H1 (cell line): ENCODE measurements at regions not wholly inside any gene's neighbourhood (a gene's known extent, or its start where the extent isn't known, plus 50 kb on each side); places are given as distances from the start of the nearest gene placed in this dataset.

Experiments
- CTCF ChIA-PET: fragments of 300-600 bp; sonication (Branson Sonifier 250); formaldehyde crosslinking; loops from one replicate; lab custom pipeline; 2021; ENCODE audit not compliant: partially characterized antibody; lab: Charles Lee
- POLR2A ChIA-PET: fragments of 300-600 bp; sonication (Branson Sonifier 250); formaldehyde crosslinking; loops from one replicate; lab custom pipeline; 2021; ENCODE audit warnings: inconsistent platforms; ENCODE audit not compliant: partially characterized antibody; lab: Charles Lee
- DNase-seq, 2 experiments: peaks; one replicate each; pipeline versions ENCODE4 v3.0.0 to v3.0.0-alpha.2; 2010 to 2022; ENCODE audit warnings: low spot score in 2 of 2, low read depth in 1 of 2, mixed read lengths in 1 of 2
- FAIRE-seq: peaks from 2 replicates; lab custom pipeline; 2011; peaks lifted over from hg19 to GRCh38; lab: Jason Lieb, UNC
- H2AFZ ChIP-seq: 2 replicates; pipeline ENCODE4 v1.8.1; 2012; ENCODE audit warnings: low read length, inconsistent platforms
- H2AK5ac ChIP-seq: 2 replicates; pipeline ENCODE4 v1.6.1; 2013; ENCODE audit warnings: low read depth, low read length
- H2BK120ac ChIP-seq: replicated peaks from 2 replicates; pipeline ENCODE3; 2013; ENCODE audit warnings: low read depth, low read length, inconsistent platforms
- H2BK12ac ChIP-seq: 2 replicates; pipeline ENCODE4 v1.6.1; 2013; ENCODE audit warnings: low read depth, low read length
- H2BK15ac ChIP-seq: 2 replicates; pipeline ENCODE4 v1.6.1; 2013; ENCODE audit warnings: low read length
- H2BK20ac ChIP-seq: 2 replicates; pipeline ENCODE4 v1.6.1; 2013; ENCODE audit warnings: low read length
- H2BK5ac ChIP-seq: 2 replicates; pipeline ENCODE4 v1.6.1; 2013; ENCODE audit warnings: low read depth, low read length
- H3K14ac ChIP-seq: 2 replicates; pipeline ENCODE4 v1.6.1; 2013; ENCODE audit warnings: inconsistent platforms; ENCODE audit not compliant: insufficient read length
- H3K18ac ChIP-seq: 2 replicates; pipeline ENCODE4 v1.6.1; 2013; ENCODE audit warnings: low read length; ENCODE audit errors: extremely low read depth
- H3K23ac ChIP-seq: 2 replicates; pipeline ENCODE4 v1.6.1; 2013; ENCODE audit warnings: inconsistent platforms; ENCODE audit not compliant: insufficient read length
- H3K23me2 ChIP-seq: 2 replicates; pipeline ENCODE4 v1.6.1; 2013; ENCODE audit warnings: low read depth, low read length
- H3K27ac ChIP-seq: 2 replicates; pipeline ENCODE4 v1.6.1; 2011; ENCODE audit warnings: low read depth, low read length, inconsistent platforms
- H3K27me3 ChIP-seq, 4 experiments: replicated peaks in 1 of 4; 1 replicate in 1 of 4; 2 replicates in 3 of 4; pipeline versions ENCODE4 v1.6.1 to v1.8.1; 2011 to 2013; ENCODE audit warnings: low read length in 3 of 4, mild to moderate bottlenecking in 3 of 4, inconsistent platforms in 2 of 4, mixed read lengths in 2 of 4, moderate library complexity in 1 of 4; ENCODE audit not compliant: control insufficient read depth in 3 of 4, insufficient read depth in 3 of 4; ENCODE audit errors: extremely low read depth in 1 of 4
- H3K36me3 ChIP-seq, 4 experiments: 2 replicates each; pipeline versions ENCODE4 v1.6.1 to v1.8.1; 2011 to 2013; ENCODE audit warnings: mild to moderate bottlenecking in 4 of 4, low read length in 3 of 4, moderate library complexity in 2 of 4, control low read depth in 1 of 4, inconsistent platforms in 1 of 4; ENCODE audit not compliant: insufficient read depth in 4 of 4, control insufficient read depth in 2 of 4
- H3K4ac ChIP-seq: replicated peaks from 2 replicates; pipeline ENCODE3; 2013; ENCODE audit warnings: low read length, low read depth, mixed read lengths, inconsistent platforms; ENCODE audit not compliant: insufficient read length
- H3K4me1 ChIP-seq, 4 experiments: replicated peaks in 1 of 4; 1 replicate in 1 of 4; 2 replicates in 3 of 4; pipeline versions ENCODE4 v1.6.1 to v1.8.1; 2011 to 2013; ENCODE audit warnings: low read length in 3 of 4, inconsistent platforms in 2 of 4, mixed read lengths in 1 of 4; ENCODE audit not compliant: insufficient read depth in 4 of 4, control insufficient read depth in 3 of 4
- H3K4me2 ChIP-seq, 2 experiments: 2 replicates each; pipeline versions ENCODE4 v1.6.1 to v1.8.1; 2011 to 2013; ENCODE audit warnings: low read depth in 2 of 2, low read length in 2 of 2, control low read depth in 1 of 2, inconsistent platforms in 1 of 2, mild to moderate bottlenecking in 1 of 2; ENCODE audit not compliant: insufficient read depth in 1 of 2
- H3K4me3 ChIP-seq, 4 experiments: fragments of 200-600, 300-600 bp in 1 of 4; sonication (generic), shearing (Covaris generic), sonication (Bioruptor Twin) in 1 of 4; 2 replicates each; pipeline versions ENCODE4 v1.5.1 to v1.8.1; 2011 to 2016; ENCODE audit warnings: low read length in 4 of 4, low read depth in 3 of 4, control low read depth in 2 of 4, inconsistent platforms in 2 of 4, mild to moderate bottlenecking in 2 of 4, mixed read lengths in 1 of 4, moderate library complexity in 1 of 4; ENCODE audit not compliant: insufficient read depth in 2 of 4; ENCODE audit errors: extremely low read depth in 1 of 4
- H3K56ac ChIP-seq: replicated peaks from 2 replicates; pipeline ENCODE3; 2013; ENCODE audit warnings: low read depth, mild to moderate bottlenecking, mixed read lengths, low read length, inconsistent platforms; ENCODE audit not compliant: insufficient read length
- H3K79me1 ChIP-seq: 2 replicates; pipeline ENCODE4 v1.6.1; 2013; ENCODE audit warnings: low read depth, low read length, control low read depth
- H3K79me2 ChIP-seq, 2 experiments: 2 replicates each; pipeline versions ENCODE4 v1.6.1 to v1.8.1; 2012 to 2013; ENCODE audit warnings: low read length in 2 of 2, mild to moderate bottlenecking in 2 of 2, inconsistent platforms in 1 of 2; ENCODE audit not compliant: insufficient read depth in 2 of 2, control insufficient read depth in 1 of 2
- H3K9ac ChIP-seq, 4 experiments: replicated peaks in 1 of 4; 1 replicate in 1 of 4; 2 replicates in 3 of 4; pipeline versions ENCODE4 v1.6.1 to v1.8.1; 2011 to 2013; ENCODE audit warnings: low read depth in 3 of 4, low read length in 3 of 4, control low read depth in 2 of 4, mild to moderate bottlenecking in 2 of 4, moderate library complexity in 2 of 4, inconsistent platforms in 1 of 4; ENCODE audit errors: extremely low read depth in 1 of 4
- H3K9me3 ChIP-seq, 2 experiments: 2 replicates each; pipeline versions ENCODE4 v1.6.1 to v1.8.1; 2012 to 2013; ENCODE audit warnings: mild to moderate bottlenecking in 2 of 2, moderate library complexity in 2 of 2, control low read depth in 1 of 2, inconsistent platforms in 1 of 2, low read depth in 1 of 2, low read length in 1 of 2, mixed read lengths in 1 of 2; ENCODE audit not compliant: insufficient read depth in 2 of 2
- H4K20me1 ChIP-seq, 2 experiments: replicated peaks in 1 of 2; 2 replicates each; pipeline versions ENCODE3 to v1.8.1; 2011 to 2013; ENCODE audit warnings: inconsistent platforms in 2 of 2, low read length in 2 of 2, mild to moderate bottlenecking in 1 of 2; ENCODE audit not compliant: insufficient read depth in 2 of 2, control insufficient read depth in 1 of 2
- H4K5ac ChIP-seq: 2 replicates; pipeline ENCODE4 v1.6.1; 2013; ENCODE audit warnings: low read length, low read depth, mixed read lengths, inconsistent platforms; ENCODE audit not compliant: insufficient read length
- H4K8ac ChIP-seq: 2 replicates; pipeline ENCODE4 v1.8.0; 2013; ENCODE audit warnings: mild to moderate bottlenecking, moderate library complexity, low read length, inconsistent platforms; ENCODE audit not compliant: insufficient read depth; ENCODE audit errors: extremely low read depth
- H4K91ac ChIP-seq: replicated peaks from 2 replicates; pipeline ENCODE3; 2013; ENCODE audit warnings: low read length, mixed read lengths, inconsistent platforms; ENCODE audit not compliant: insufficient read length
- ASH2L ChIP-seq: fragments of 200-600, 300-600 bp; sonication (generic); IDR thresholded peaks from one replicate; pipeline ENCODE4 v1.7.1; 2017; ENCODE audit warnings: low read length
- BACH1 ChIP-seq: IDR thresholded peaks from 2 replicates; pipeline ENCODE4 v1.6.1; 2012; ENCODE audit warnings: low read length, improper control_type of control experiment
- BCL11A ChIP-seq, 2 experiments: IDR thresholded peaks; one replicate each; pipeline ENCODE4 v1.6.1; 2011; ENCODE audit warnings: low read depth in 2 of 2, low read length in 2 of 2, mild to moderate bottlenecking in 2 of 2
- KDM5A ChIP-seq: fragments of 200-600 bp; IDR thresholded peaks from 2 replicates; pipeline ENCODE4 v1.7.1; 2012; ENCODE audit warnings: mild to moderate bottlenecking, low read length, inconsistent platforms, mixed read lengths
- SIRT6 ChIP-seq: IDR thresholded peaks from one replicate; pipeline ENCODE4 v1.7.1; 2012; ENCODE audit warnings: low read length, inconsistent platforms
- SUZ12 ChIP-seq: fragments of 200-600 bp; sonication (generic); IDR thresholded peaks from 2 replicates; pipeline ENCODE4 v1.6.1; 2012; ENCODE audit warnings: mild to moderate bottlenecking, inconsistent platforms, low read length, moderate library complexity, mixed read lengths
- WGBS, 2 experiments: shearing (Covaris generic) in 1 of 2; methylation state at CpG; one replicate each; pipeline versions ENCODE4 v1.1.6 to v1.1.7; 2013 to 2015; ENCODE audit warnings: low lambda C conversion rate in 2 of 2, mixed read lengths in 2 of 2, inconsistent platforms in 1 of 2, low coverage in 1 of 2, missing lambda C conversion rate in 1 of 2; ENCODE audit not compliant: insufficient replicate concordance in 2 of 2, insufficient coverage in 1 of 2, insufficient read length in 1 of 2; ENCODE audit errors: extremely low coverage in 1 of 2, missing lambda C conversion rate in 1 of 2; 5-methylcytosine and 5-hydroxymethylcytosine counted together

DNA sequence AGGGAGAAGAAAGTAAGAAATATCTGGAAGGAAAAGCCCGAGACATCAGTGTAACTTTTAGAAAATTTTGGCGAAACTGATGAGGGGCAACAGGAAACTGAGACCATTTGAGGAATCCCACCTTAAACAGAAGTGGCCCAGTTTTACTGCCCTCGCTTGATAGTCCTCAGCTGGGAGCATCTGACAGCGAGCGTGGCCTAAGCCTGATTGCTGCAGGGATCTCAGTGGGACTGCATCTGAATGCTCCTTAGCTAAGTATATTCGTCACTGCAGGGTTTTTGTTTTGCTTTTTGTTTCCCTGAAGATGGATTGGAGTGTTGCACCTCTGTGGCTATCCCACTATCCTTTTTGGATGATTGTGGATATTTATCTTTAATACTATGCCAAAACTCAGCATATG lies 262.7 kb upstream of the KLHL1 start:
- Histone ChIP-seq H3K27ac (no peak overlapping the region), H3K79me2 (no peaks in the 10 kb centered on the region), H3K14ac (no peak overlapping the region), H3K4me2 (no peak overlapping the region), H2AK5ac (no peak overlapping the region), H3K4ac (no peak overlapping the region), H2BK20ac (no peak overlapping the region), H4K91ac (no peak overlapping the region), H3K9me3 (no peaks in the 10 kb centered on the region), H4K20me1 (no peaks in the 10 kb centered on the region), H3K4me1 (no peaks in the 10 kb centered on the region), H3K9ac (no peak overlapping the region; a peak in 1 of 7 replicates), H3K79me1 (no peaks in the 10 kb centered on the region), H3K23ac (no peak overlapping the region), H2BK12ac (no peak overlapping the region), H4K5ac (no peak overlapping the region), H3K27me3 (no peaks in the 10 kb centered on the region), H3K56ac (no peak overlapping the region), H2BK15ac (no peak overlapping the region), H2BK5ac (no peak overlapping the region), H2AFZ (no peak overlapping the region), H4K8ac (no peak overlapping the region), H3K23me2 (no peaks in the 10 kb centered on the region), H3K4me3 (no peak overlapping the region), H3K36me3 (no peaks in the 10 kb centered on the region), H3K18ac (no peak overlapping the region), H2BK120ac (no peak overlapping the region)
- FAIRE-seq: peak; percentile 66
- no peak for DNase-seq
- TF ChIP-seq ASH2L: no peak
- TF ChIP-seq BACH1: no peak
- TF ChIP-seq SUZ12: no peak
- no peak for TF ChIP-seq SIRT6
- TF ChIP-seq KDM5A: no peak
- TF ChIP-seq BCL11A (IDR thresholded peaks at IDR 0.05; ENCODE audit: low read depth in 2 of 2, low read length in 2 of 2): no peak
- POLR2A ChIA-PET: no interaction called here
- WGBS, 2 experiments: 58% methylated on average over 6 of the region's 6 CpGs; no CpG with 5 or more reads in 1 of the 2 experiments
- CTCF ChIA-PET: no interaction called here
